ENCODE measurements at regions not wholly inside any gene's neighbourhood (a gene's known extent, or its start where the extent isn't known, plus 50 kb on each side); places are given as distances from the start of the nearest gene placed in this dataset.

DNA sequence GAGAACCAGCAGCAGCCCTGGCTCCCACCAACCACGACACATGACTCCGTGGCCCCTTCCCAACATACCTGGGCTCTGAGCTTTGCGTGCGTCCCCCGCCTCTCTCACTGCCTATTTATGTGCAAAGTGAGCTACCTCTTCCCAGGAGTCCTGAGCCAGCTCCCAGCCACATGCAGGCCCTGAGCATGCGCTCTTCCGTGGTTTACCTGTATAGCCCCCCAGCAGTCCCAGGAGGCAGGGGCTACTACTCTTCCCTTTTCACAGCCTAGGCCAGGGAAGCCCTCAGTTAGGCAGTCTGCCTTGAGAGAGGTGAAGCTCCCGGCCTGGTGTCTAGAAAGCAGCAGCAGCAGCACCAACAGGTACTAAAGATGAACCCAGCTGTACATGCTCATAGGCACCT lies 114.8 kb upstream of the CDYL start:
- TF ChIP-seq POLR2AphosphoS5 (IDR thresholded peaks at IDR 0.05; ENCODE audit: low read depth, low read length) (no peak), FOXP2 (optimal IDR thresholded peaks at IDR 0.05; ENCODE audit: borderline replicate concordance, extremely low read depth, extremely low read length, insufficient read depth) (no peak), TAF1 (IDR thresholded peaks at IDR 0.05; ENCODE audit: borderline replicate concordance, insufficient read depth, low read length) (no peak)

Data from PFSK-1 (cell line).